ENCODE measurements at regions not wholly inside any gene's neighbourhood (a gene's known extent, or its start where the extent isn't known, plus 50 kb on each side); places are given as distances from the start of the nearest gene placed in this dataset.

- in situ Hi-C loops (cut with HindIII; ENCODE audit: low sequenced_read_pairs), result no loop called here
Observed at GRCh38 chr6:54009052-54009654, 102.1 kb upstream of the MLIP start.

DNA sequence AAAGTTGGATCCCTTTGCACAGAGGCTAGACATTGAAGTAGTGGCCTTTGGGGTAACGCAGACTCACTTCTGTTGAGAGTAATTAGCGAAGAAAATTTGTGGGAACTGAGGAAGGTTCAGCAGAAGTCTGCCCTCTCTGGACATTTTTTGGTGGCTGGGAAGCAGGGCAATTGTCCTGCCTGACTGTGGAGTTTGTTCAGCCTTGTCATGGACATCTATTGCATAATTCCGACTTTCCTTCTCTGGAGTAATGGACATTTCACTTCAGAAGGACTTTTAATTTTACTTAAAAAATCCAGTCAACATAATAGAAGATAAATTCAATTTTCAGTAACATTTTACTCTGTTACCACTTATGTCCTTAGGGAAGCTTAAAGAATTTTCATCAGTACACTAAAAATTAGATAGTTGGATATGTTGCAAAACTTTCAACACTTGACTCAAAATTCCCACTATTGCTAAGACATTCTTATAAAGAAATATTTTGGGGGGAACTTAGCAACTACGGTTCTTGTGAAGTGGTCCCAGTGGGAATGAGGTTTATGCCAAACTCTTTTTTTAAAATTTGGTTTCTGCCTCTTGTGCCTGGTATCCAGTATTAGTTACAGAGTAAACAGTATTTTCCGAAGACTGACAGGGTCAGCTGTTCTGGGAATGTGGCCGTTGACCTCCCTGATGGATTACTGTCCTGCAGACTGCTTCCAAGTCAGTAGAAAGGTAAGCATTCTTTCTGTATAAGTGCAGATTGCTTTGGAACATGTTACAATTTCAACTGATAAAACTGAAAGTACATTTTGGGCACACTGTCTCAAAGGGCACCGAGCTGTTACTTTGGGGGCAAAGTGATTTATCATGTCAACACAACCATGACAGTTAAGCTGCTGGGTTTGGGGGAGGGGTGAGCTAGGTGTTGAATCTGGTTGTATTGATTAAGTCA, 100.6 kb upstream of the MLIP start:
- in situ Hi-C loops (cut with HindIII; ENCODE audit: low sequenced_read_pairs), result no loop called here

DNA sequence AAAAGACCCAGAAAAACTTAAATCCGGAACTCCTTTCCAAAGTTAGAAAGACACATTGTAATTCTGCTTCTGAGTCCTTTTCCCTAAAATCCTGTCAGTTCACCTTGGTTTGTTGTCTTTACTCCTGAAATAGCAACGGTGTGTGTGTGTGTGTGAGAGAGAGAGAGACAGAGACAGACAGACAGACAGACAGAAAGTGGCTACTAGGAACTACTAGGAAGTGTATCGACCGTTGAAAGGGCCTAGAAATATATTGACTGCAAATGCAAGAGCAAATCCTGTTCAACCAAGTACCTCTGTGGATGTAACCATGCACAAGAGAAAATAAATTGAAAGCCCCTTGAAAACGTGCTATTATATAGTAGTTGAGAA, 100.0 kb upstream of the MLIP start:
- in situ Hi-C loops (cut with HindIII; ENCODE audit: low sequenced_read_pairs), result no loop called here

- in situ Hi-C loops (cut with HindIII; ENCODE audit: low sequenced_read_pairs), result no loop called here
Observed at GRCh38 chr6:54013966-54014365, 97.3 kb upstream of the MLIP start.

DNA sequence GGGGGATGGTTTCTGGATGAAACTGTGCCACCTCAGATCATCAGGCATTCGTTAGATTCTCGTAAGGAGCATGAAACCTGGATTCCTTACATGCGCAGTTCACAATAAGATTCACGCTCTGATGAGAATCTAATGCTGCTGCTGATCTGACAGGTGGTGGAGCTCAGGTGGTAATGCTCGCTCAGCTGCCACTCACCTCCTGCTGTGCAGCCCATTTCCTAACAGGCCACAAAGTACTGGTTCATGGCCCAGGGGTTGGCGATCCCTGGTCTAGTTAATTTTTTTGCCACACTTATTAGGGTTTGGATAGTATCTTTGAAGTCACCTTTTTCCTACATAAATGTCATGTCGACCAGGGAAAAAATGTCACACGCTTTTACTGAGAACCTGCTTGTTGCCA, 96.8 kb upstream of the MLIP start:
- in situ Hi-C loops (cut with HindIII; ENCODE audit: low sequenced_read_pairs), result no loop called here

DNA sequence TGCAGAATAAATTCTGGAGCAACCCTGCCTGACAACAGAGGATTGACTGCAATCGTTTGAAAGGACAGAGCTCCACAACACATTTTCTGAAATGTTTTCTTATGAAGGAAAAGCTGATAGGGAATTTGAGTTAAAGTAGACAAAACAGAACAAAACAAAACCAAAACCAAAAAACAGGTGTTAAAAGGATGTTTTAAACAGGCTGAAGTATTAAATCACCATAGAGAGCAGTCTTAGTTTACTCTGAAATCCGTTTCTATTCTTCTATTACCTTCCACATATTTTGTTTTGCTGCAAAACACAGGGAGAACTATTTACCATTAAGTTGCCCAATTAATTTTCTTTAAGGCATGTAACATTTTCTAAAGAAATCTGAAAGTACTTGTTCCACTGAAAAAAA, 93.4 kb upstream of the MLIP start:
- in situ Hi-C loops (cut with HindIII; ENCODE audit: low sequenced_read_pairs), result no loop called here

DNA sequence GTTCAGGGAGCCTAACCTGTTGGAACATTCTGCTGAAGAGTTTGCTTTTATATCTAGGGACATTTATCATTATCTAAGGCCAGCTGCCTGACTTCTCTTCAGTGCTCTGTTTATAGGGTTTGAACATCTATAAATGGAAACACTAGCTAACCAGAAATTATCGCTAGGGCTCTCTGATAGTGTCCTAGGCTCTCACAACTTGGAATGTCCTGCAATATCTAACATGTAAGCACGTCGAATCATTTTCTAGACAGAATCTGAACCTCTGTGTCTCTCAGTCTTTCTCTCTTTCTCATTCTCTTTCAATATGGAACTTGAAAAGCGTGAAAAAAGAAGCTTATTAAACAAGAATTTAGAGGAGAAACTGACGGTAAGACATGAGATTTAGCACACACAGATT, 92.5 kb upstream of the MLIP start:
- in situ Hi-C loops (cut with HindIII; ENCODE audit: low sequenced_read_pairs), result no loop called here

GRCh38 chr6:54019860-54020259, 91.4 kb upstream of the MLIP start:
- in situ Hi-C loops (cut with HindIII; ENCODE audit: low sequenced_read_pairs), result no loop called here

DNA sequence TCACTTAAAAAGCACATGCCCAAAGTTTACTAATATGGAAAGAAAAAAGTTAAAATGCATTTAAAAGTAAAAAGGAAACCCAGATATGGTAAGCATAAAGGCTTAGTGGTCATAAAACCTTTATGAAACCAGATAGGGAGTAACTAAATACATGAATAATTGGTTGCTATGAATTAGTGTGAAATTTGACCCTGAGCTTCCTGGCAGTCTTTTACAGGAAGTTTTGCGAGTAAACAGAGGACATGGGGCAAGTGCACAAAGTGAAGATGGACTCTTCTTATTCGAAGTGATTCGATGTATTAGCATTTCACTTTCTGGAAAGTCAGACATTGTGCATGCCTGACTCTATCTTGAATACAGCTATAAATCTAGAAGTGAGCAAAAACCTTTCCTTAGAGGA, 90.9 kb upstream of the MLIP start:
- in situ Hi-C loops (cut with HindIII; ENCODE audit: low sequenced_read_pairs), result no loop called here

GRCh38 chr6:54026652-54027400, 84.4 kb upstream of the MLIP start:
- in situ Hi-C loops (cut with HindIII; ENCODE audit: low sequenced_read_pairs), result no loop called here

GRCh38 chr6:54028170-54028569, 83.1 kb upstream of the MLIP start:
- in situ Hi-C loops (cut with HindIII; ENCODE audit: low sequenced_read_pairs), result no loop called here

DNA sequence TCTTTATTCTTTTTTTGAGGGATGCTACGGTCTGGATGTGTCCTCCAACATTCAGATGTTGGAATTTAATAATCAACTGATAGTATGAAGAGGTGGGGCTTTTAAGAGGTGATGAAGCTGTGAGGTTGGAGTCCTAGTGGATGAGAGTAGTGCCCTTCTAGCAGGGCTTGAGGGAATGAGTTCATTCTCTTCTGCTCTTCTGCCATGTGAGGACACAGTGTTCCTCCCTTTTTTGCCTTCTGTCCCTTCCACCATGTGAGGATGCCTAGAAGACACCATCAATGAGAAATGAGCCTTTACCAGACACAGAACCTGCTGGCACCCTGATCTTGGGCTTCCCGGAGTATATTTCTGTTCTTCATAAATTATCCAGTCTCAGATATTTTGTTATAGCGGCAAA, 82.1 kb upstream of the MLIP start:
- in situ Hi-C loops (cut with HindIII; ENCODE audit: low sequenced_read_pairs), result no loop called here

- in situ Hi-C loops (cut with HindIII; ENCODE audit: low sequenced_read_pairs), result no loop called here
Observed at GRCh38 chr6:54031169-54031568, 80.1 kb upstream of the MLIP start.

DNA sequence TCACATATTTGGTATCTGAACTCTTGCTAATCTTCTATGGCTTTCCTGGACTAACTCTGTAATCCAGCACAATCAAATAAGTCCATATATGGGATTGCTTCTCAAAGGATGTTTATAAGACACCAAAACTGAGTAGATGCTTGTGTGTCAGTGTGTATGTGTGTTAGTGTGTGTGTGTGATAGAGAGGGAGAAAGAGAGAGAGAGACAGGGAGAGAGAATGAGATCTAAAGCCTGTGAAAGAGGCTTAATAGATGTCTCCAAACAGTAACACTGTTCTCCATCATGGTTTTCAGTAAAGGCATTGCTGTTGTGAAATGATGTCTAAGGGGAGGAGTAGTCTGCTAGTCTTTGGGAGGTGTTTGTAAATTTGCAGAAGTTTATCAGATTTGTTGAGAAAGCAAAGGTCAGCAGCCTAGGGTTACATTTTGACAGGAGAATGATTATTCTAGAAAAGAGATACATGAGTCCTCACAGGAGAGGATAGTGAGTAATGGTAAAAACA, 73.9 kb upstream of the MLIP start:
- in situ Hi-C loops (cut with HindIII; ENCODE audit: low sequenced_read_pairs), result no loop called here

GRCh38 chr6:54040545-54040944, 70.7 kb upstream of the MLIP start:
- in situ Hi-C loops (cut with HindIII; ENCODE audit: low sequenced_read_pairs), result no loop called here

- in situ Hi-C loops (cut with HindIII; ENCODE audit: low sequenced_read_pairs), result no loop called here
Observed at GRCh38 chr6:54041239-54041638, 70.0 kb upstream of the MLIP start.

DNA sequence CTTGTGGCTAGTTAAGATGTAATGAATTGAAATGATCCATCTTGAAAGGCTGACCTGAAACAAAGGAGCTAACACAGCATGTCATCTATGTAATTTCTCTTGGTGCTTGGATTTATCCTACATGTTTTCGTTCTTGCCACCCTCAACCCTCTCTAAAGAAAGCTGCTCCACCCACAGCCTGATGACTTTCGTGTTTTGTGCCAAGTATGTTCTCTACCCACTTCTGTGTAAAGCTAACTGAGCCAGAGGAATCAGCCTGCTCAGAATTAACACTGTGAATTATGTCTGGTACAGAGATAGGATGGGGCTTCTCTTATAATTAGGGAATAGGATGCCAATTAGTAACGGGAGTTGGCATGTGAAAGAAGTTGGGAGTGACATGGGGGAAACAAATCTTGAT, 67.9 kb upstream of the MLIP start:
- in situ Hi-C loops (cut with HindIII; ENCODE audit: low sequenced_read_pairs), result no loop called here

DNA sequence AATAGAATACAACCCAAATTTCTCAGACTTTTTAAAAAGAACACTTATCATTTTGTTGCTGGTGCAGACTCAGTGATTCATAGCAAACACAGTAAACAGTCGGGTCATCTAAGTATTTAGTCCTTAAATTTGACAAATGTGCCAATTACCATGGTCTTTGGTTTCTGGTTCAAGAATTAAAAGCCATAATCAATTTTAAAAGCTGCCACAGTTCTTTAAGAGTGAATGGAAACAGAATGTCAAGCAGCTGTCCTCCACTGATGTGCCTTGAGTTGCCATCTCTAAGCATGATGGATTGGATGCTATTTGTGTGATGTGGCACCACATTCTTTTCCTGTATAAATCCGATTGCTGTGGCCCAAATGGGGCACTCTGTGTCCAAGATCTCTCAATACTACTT, 67.2 kb upstream of the MLIP start:
- in situ Hi-C loops (cut with HindIII; ENCODE audit: low sequenced_read_pairs), result no loop called here

- in situ Hi-C loops (cut with HindIII; ENCODE audit: low sequenced_read_pairs), result no loop called here
Observed at GRCh38 chr6:54048782-54049181, 62.5 kb upstream of the MLIP start.

DNA sequence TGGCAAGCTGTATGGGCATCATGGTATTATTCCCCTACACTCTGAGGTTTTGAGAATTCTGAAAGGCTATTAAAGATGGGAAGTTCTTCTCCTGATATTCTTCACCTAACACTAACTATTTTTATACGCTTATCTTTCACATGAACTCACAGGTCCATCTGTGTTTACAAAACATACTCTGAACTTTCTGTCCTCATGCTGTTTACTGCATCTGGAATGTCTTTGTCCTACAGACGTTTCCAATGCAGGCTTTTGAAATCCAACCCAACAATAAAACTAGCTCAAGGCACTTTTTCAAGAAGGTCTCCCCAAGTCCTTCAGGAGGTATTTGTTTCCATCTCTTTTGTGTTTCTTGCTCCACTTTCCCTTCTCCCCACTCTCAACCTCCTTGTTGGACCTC, 60.5 kb upstream of the MLIP start:
- in situ Hi-C loops (cut with HindIII; ENCODE audit: low sequenced_read_pairs), result no loop called here

DNA sequence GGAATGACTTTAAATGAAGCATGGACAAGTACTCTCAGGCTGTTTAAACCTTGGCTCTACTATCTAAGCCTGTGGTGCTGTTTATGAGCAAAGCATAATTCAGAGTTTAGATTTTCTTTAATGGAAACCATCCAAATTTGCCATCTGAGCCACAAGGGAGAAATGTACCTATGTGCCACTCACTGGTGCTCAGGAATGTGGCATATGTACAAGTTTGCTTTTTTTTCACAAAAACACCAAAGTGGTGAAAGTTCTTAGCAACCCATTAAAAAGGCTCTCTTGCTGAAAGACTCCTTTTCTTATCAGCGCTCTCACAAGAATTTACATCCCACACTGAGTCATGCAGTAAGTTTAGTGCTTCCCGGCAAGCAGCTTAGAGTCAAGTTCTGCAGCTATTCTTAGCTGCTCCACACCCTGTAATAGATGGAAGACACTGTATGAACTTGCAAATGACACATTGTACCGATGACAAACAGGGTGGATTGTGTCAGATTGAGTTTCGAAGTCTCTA, 57.3 kb upstream of the MLIP start:
- in situ Hi-C loops (cut with HindIII; ENCODE audit: low sequenced_read_pairs), result no loop called here

Data from DLD1 (cell line).